Type B pancreatic cell (in vitro differentiated cells): ENCODE measurements at regions not wholly inside any gene's neighbourhood (a gene's known extent, or its start where the extent isn't known, plus 50 kb on each side); places are given as distances from the start of the nearest gene placed in this dataset.

Experiments
- DNase-seq: peaks from one replicate; pipeline ENCODE4 v3.0.0; 2021; ENCODE audit warnings: mixed read lengths; ENCODE audit not compliant: unreplicated experiment; ENCODE audit errors: extremely low spot score
- H3K27ac Mint-ChIP-seq: 2 replicates; pipeline ENCODE4 v1.8.0; 2021; ENCODE audit warnings: mild to moderate bottlenecking, mixed read lengths
- H3K27me3 Mint-ChIP-seq: 2 replicates; pipeline ENCODE4 v1.8.0; 2021; ENCODE audit warnings: mixed read lengths
- H3K36me3 Mint-ChIP-seq: 2 replicates; pipeline ENCODE4 v1.8.0; 2021; ENCODE audit warnings: mixed read lengths
- H3K4me1 Mint-ChIP-seq: one replicate; pipeline ENCODE4 v1.8.0; 2021; ENCODE audit warnings: mixed read lengths; ENCODE audit not compliant: unreplicated experiment
- H3K4me3 Mint-ChIP-seq: 2 replicates; pipeline ENCODE4 v1.8.0; 2021; ENCODE audit warnings: mild to moderate bottlenecking, mixed read lengths
- H3K9me3 Mint-ChIP-seq: 2 replicates; pipeline ENCODE4 v1.8.0; 2021; ENCODE audit warnings: mixed read lengths
- CTCF ChIP-seq: fragments of 200-600 bp; sonication (generic); conservative IDR thresholded peaks from 2 replicates; pipeline ENCODE4 v1.5.0; 2021; ENCODE audit warnings: antibody characterized with exemption, mild to moderate bottlenecking

DNA sequence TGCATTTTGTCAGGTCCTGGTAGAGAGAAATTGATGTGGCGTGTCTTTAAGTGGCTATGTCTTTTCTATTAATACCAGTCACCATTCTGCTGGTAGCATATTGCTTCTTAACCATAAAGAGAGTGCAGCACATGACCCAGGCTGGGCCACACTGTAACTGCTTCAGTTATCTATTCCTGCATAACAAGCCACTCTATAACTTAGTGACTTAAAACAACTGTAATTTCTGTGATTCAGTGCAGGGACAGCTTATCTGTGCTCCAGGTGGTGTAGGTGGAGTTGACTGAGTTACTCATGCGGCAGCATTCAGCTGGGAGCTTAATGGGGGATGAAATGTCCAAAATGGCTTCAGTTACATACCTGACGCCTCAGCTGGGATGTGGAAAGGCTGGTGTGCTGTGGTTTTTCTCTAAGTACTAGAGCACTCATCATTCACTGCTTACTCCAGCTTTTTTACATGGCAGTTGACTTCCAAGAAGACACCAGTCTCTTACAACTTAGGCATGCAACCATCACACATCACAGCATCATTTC, 742.4 kb downstream of the SATB2 start:
- H3K27ac Mint-ChIP-seq: no peak overlapping the region
- no peaks in the 10 kb centered on the region for H3K9me3 Mint-ChIP-seq
- TF ChIP-seq CTCF: no peak
- H3K4me3 Mint-ChIP-seq: no peak overlapping the region
- no peaks in the 10 kb centered on the region for H3K4me1 Mint-ChIP-seq
- no peaks in the 10 kb centered on the region for H3K36me3 Mint-ChIP-seq
- peaks cover 5% of the 10 kb centered on the region for H3K27me3 Mint-ChIP-seq
- no peak for DNase-seq

DNA sequence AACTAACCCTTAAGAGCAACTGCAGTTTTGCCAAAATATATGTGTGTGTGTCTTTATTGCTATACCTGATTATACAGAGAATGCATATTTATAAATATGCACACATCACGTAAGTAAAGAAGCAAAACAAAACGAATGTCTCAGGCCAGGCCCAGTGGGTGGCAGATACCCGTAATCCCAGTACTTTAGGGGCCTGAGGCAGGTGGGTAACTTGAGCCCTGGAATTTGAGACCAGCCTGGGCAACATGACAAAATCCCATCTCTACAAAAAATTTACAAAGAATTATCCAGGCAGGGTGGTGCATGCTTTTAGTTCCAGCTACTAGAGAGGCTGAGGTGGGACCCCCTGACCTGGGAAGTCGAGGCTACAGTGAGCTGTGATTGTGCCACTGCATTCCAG, 745.3 kb downstream of the SATB2 start:
- DNase-seq: no peak
- no peak overlapping the region for H3K27ac Mint-ChIP-seq
- H3K9me3 Mint-ChIP-seq: no peaks in the 10 kb centered on the region
- no peaks in the 10 kb centered on the region for H3K4me1 Mint-ChIP-seq
- TF ChIP-seq CTCF: no peak
- H3K36me3 Mint-ChIP-seq: no peaks in the 10 kb centered on the region
- no peak overlapping the region for H3K4me3 Mint-ChIP-seq
- H3K27me3 Mint-ChIP-seq: peaks cover 2% of the 10 kb centered on the region

- Mint-ChIP-seq H3K27me3 (no peaks in the 10 kb centered on the region), H3K4me3 (no peak overlapping the region), H3K36me3 (no peaks in the 10 kb centered on the region), H3K4me1 (no peaks in the 10 kb centered on the region), H3K9me3 (no peaks in the 10 kb centered on the region), H3K27ac (no peak overlapping the region)
- DNase-seq: no peak
- TF ChIP-seq CTCF: no peak
These were observed 746.3 kb downstream of the SATB2 start for GRCh38 chr2:198711484-198711883.

- Mint-ChIP-seq H3K36me3 (no peaks in the 10 kb centered on the region), H3K9me3 (no peaks in the 10 kb centered on the region), H3K4me3 (no peak overlapping the region), H3K27ac (no peak overlapping the region), H3K27me3 (no peaks in the 10 kb centered on the region), H3K4me1 (no peaks in the 10 kb centered on the region)
- TF ChIP-seq CTCF: no peak
- no peak for DNase-seq
These were observed 747.2 kb downstream of the SATB2 start for GRCh38 chr2:198710562-198710961.

DNA sequence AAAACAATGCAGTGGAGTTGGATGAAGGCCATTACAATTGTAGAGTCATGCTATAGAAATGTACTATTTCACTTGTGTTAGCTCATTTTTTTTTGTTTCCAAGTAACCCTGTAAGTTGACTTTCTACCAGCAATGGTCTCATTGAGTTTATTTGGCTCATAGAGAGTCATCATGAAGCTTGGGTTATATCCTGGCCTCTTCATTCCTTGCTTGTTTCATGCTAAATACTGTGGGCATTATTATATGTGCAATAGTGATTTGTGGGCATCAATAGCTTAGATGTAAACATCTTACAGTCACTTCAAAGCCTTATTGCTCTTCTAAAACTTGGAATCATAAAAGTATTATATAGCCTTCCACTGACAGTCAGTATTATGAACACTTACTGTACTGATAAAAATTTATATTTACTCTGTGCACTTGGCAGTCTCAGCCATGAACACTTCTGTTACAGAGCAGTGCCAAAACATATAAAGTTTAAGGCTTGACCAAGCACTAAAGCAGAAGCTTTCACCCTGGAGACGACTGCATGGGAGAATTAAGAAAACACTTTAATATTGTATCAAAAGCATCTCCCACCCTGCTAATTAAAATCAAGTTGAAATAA, 751.2 kb downstream of the SATB2 start:
- H3K36me3 Mint-ChIP-seq: no peaks in the 10 kb centered on the region
- TF ChIP-seq CTCF: no peak
- H3K27ac Mint-ChIP-seq: no peak overlapping the region
- DNase-seq: no peak
- no peaks in the 10 kb centered on the region for H3K27me3 Mint-ChIP-seq
- H3K4me1 Mint-ChIP-seq: no peaks in the 10 kb centered on the region
- no peaks in the 10 kb centered on the region for H3K9me3 Mint-ChIP-seq
- H3K4me3 Mint-ChIP-seq: no peak overlapping the region
